ENCODE measurements at regions not wholly inside any gene's neighbourhood (a gene's known extent, or its start where the extent isn't known, plus 50 kb on each side); places are given as distances from the start of the nearest gene placed in this dataset.

- no peak for TF ChIP-seq POLR2A (IDR thresholded peaks at IDR 0.05)
- no peak for TF ChIP-seq CTCF (IDR thresholded peaks at IDR 0.05)
These were observed 105.4 kb downstream of the ACKR3 start for GRCh38 chr2:236675051-236675450.

Measured in ovary (tissue), 3 donors.